HG03378 (cell line): ENCODE measurements at regions not wholly inside any gene's neighbourhood (a gene's known extent, or its start where the extent isn't known, plus 50 kb on each side); places are given as distances from the start of the nearest gene placed in this dataset.

ENCODE experiments used
- ATAC-seq: cut with Tn5 transposase; IDR thresholded peaks from one replicate; pipeline ENCODE4 v1.9.1; 2021; ENCODE audit warnings: mild to moderate bottlenecking, moderate library complexity; ENCODE audit not compliant: unreplicated experiment

- no peak for ATAC-seq
These were observed 469.0 kb upstream of the BRINP1 start for GRCh38 chr9:119838210-119838609.

- ATAC-seq = no peak
These were observed 466.8 kb upstream of the BRINP1 start for GRCh38 chr9:119836036-119836435.

DNA sequence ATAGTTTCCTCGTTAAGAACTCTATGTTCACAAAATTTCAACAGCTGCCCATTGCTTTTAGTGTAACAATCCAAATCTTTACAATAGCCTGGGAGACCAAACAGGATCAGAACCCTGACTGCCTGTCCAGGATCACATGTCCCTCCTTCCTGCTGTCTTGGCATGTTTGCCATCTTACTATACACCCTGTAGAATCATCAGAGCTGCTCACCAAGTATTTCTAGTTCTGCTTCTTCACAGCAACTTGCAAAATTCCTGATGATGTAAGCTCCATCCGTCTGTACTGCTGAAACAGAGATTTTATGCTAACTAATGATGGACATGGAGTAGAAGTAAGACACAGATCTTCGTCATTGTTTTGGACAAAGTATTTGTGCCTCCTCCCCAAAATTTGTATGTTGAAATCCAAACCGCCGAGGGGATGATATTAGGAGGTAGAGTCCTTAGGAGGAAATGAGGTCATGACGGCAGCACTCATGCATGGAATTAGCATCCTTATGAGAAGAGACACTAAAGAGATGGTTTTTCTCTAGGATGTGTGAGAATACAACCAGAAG lies 464.9 kb upstream of the BRINP1 start:
- ATAC-seq = no peak

DNA sequence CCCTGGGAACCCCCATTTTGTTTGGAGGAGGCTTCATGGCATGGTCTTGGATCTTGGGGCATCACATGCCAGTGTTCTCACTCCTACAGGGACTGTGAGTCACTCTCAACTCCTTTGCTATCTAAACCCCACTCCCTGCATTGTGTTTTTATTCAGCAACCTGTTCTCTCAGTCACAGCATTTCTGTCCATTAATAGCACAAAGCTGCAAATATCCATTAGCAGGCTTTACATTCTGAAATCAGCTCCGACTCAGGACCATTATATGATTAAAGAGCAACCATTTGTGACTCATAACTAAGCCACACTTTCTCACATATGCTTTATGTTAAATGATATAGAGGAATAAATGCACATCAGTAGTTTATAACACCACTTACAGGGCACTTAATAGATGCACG lies 462.1 kb upstream of the BRINP1 start:
- no peak for ATAC-seq

DNA sequence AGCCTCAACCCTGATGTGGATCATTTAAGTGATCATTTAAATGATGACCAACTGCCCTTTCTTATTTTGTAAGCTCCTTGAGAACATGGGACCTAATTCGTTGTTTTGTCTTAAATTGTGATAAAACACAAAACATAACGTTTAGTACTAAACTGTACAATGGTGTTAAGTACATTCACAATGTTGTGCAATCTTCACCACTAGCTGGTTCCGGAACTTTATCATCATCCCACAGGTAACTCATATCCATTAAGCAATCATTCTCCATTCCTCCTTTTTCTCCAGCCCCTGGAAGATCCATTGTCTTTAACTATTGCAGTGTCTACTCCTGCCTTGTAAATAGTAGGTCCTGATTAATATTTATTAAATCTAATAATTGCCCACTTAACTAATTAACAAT lies 460.5 kb upstream of the BRINP1 start:
- ATAC-seq = no peak

GRCh38 chr9:119829186-119829585 lies 460.0 kb upstream of the BRINP1 start:
- ATAC-seq = no peak

DNA sequence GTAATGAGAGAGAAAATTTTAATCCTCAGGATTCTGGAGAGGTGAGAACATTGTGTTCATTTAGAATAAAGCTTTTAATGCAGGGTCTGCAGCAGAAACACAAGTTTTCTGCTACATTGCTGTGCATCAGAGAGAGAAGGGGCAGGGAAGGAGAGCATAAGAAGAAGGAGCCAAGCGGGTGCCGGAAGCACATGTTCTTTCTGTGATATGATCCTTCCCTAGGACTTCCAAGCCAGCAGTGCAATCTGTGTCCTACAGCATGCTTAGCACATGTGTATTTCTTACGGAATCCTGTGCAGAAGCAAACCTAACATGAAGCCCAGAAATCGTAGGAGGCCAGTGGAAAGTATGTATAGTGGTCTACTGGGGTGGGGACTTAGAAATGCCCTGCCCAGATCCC lies 458.3 kb upstream of the BRINP1 start:
- no peak for ATAC-seq

DNA sequence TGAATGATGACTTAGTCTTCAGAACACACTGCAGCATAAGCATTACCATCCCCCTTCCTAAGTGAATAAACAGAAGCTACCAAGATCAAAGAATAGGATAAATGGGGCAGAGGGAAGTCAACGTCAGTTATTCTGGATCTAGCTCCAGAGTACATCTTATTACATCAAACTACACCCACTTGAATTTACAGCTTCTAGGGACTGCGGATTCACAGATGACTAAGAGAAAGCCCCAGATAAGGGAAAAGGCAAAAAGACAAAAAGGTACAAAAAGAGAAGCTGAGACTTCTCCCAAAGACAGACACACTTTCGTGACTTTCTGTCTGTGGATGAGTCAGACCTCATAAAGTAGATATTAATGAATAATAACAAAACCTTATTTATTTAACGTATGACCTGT lies 457.9 kb upstream of the BRINP1 start:
- no peak for ATAC-seq

- ATAC-seq = no peak
These were observed 449.6 kb upstream of the BRINP1 start for GRCh38 chr9:119818726-119819435.

- ATAC-seq = no peak
These were observed 441.6 kb upstream of the BRINP1 start for GRCh38 chr9:119810645-119811429.

- no peak for ATAC-seq
These were observed 434.4 kb upstream of the BRINP1 start for GRCh38 chr9:119803679-119804078.

DNA sequence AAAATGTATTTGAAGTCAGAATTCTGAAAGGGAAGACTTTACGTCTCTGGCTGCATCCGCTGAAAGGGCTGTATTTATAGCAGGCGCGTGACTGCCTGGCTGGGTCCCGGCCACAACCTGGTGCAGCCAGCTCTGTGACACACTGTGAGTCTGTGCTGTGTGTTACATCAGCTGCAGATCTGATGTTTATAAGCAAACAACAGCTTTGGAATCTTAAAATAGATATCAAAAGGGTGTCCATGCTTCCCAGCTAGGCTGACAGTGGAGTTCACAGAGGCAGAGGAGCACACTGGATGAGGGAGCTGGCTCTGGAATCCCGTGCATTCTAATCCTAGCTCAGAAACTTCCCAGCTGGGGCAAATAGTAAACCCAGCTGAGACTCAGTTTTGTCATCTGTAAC lies 433.4 kb upstream of the BRINP1 start:
- ATAC-seq = no peak

- ATAC-seq = no peak
These were observed 432.9 kb upstream of the BRINP1 start for GRCh38 chr9:119802133-119802532.

DNA sequence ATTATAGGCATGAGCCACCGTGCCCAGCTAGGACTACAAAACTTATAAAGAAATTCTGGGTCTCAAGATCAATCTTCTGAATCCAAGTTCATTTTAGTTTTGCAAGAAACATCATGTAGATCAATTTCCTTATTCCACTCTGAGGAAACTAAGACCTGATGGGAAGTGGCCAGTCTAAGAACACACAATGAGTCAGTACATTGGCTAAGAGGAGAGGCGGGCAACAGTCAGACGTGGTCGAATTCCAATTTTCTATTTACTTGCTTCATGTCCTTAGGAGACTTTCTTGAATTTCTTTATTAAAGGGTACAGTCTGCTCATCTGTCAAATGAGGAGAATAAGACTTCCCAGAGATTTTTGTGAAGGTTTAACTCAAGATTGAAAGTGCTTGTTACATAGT lies 432.1 kb upstream of the BRINP1 start:
- no peak for ATAC-seq

- no peak for ATAC-seq
These were observed 426.2 kb upstream of the BRINP1 start for GRCh38 chr9:119795395-119795794.

DNA sequence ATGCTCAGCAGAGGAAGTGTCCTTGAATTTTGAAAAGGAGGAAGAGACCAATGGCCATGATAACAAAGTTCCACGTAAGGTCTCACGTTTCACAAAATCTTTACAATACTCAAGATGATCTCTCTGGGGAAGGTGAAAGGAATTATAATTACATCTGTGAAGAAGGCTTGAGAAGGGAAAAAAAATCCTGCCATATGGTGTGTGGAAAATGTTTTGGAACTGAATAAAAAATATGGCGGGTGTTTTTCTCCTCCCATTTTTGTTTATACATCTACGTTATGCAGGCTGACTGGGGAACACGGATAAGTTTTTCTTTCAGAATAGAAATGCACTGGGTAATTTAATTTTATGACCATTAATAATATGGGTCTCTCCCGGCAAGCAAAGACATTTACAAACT lies 425.6 kb upstream of the BRINP1 start:
- no peak for ATAC-seq

GRCh38 chr9:119793218-119793617 lies 424.0 kb upstream of the BRINP1 start:
- no peak for ATAC-seq

GRCh38 chr9:119792242-119792641 lies 423.0 kb upstream of the BRINP1 start:
- ATAC-seq = no peak

DNA sequence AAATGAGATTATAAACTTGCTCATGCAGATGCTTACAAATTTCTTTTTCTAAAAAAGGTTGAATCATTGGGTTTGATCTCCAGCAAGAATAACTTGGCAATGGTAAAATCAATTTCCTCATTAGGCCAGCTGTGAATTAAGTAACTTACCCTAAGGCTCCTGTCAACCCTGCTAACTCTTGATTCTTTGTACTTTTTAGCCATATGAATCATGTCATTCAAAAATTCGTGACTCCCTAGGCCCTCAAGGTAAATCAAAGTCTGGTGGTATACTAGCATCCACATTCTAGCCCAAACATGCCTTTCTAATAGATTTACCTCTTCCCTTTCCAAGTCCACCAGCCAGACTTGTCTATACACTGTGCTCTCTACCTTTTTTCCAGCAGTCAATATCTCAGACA lies 420.8 kb upstream of the BRINP1 start:
- ATAC-seq = no peak

- ATAC-seq = no peak
These were observed 419.7 kb upstream of the BRINP1 start for GRCh38 chr9:119788921-119789320.

DNA sequence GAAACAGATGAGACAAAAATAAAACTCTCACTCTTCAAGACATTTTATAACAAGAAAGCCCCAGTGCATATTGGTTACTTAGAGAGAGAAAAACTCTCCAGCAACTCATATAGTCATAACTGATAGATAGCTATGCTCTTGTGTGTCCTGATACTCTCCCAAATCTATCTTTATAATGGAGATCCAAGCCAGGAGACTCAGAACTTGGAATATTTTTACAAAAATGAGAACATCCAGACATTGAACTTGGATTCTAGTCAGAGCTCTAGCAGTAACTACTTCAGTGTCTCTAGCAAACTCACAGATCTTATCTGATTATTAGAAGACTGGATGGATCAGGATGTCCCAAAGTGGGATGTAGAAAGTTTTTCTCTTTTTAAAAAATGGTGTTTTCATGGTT lies 412.7 kb upstream of the BRINP1 start:
- no peak for ATAC-seq

DNA sequence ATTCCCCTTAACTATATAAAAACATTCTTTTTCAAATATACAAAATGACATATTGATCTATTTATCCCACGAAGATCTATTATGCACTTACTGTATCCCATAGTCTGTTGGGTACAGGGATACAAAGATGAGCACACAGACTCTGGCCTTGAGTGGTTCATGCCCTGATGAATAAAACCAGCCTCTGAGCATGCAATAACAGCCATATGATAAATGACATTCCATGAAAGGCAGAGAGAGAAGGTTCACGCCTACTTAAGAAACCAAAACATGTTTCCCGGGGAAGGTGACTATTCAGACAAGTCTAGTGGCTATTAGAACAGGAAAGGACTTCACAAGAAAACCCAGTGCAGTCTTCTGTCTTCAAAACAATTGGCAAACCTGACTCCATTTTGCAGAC lies 406.2 kb upstream of the BRINP1 start:
- ATAC-seq = no peak
